IPS-NIHi11 (cell line): ENCODE measurements at regions not wholly inside any gene's neighbourhood (a gene's known extent, or its start where the extent isn't known, plus 50 kb on each side); places are given as distances from the start of the nearest gene placed in this dataset.
A peak's percentile ranks its signal among the peaks of the same experiment; 100 is the strongest.
"Not testable (repeated sequence)": the region's sequence is repeated elsewhere in the genome, so short reads cannot be mapped to it uniquely, and the experiment has no call there.

Experiments
- DNase-seq: peaks from one replicate; pipeline ENCODE4 v3.0.0; 2012; ENCODE audit warnings: mixed read lengths, low spot score

DNA sequence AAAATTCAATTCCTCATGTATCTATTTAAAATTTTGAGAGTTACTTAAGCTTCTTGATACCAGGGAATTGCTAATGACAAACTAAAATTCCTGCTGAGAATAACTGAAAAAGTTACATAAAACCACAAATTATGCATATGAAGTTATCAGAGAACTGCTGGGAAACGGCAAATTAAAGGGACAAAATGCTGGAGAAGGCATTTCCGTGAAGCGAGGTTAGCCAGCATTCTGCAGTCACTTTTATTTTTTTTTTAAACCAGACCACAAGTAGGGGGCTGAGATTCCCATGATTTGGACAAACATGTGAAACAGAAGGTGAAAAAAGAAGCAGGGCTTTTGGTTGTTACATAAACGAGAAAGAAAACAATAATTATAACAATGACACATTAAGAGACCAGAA lies 737.6 kb upstream of the CHRM3 start:
- no peak for DNase-seq

- DNase-seq: no peak
Observed at GRCh38 chr1:238648296-238648695, 738.1 kb upstream of the CHRM3 start.

DNA sequence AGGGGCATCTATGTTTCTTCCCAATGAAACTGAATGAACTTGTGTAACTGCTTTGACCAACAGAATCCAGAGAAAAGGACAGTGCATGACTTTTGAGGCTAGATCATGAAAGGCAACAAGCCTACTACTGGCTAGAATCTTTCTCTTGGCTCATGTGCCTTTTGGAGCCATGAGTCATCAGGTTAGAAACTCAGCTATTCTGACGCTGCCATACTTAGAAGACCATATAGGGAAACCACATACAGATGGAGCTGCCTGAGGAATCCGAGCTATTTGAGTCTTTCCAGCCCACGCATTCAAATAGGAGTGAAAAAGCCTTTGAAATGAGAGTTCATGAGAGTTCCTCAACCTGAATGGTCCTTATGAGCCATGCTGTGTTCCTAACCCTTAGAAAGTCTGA lies 738.5 kb upstream of the CHRM3 start:
- DNase-seq: peak; percentile 80

DNA sequence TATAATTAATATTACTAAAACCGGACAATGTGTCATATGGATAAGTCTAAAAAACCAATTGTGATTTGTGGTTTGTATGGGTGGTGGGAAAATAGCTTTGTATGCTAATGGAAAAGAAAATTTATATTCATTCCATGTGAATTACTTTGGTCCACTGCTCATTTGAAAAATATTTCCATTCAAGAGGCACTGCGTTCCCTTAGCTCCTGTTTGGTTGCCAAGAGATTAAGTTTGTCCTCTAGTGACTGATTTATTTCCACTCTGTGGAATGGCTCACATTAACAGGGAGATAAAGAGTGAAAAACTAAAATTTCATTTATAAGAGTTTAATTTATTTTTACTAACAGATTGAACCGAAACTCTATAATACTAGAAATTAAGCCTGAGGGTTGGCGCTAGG lies 744.1 kb upstream of the CHRM3 start:
- no peak for DNase-seq

DNA sequence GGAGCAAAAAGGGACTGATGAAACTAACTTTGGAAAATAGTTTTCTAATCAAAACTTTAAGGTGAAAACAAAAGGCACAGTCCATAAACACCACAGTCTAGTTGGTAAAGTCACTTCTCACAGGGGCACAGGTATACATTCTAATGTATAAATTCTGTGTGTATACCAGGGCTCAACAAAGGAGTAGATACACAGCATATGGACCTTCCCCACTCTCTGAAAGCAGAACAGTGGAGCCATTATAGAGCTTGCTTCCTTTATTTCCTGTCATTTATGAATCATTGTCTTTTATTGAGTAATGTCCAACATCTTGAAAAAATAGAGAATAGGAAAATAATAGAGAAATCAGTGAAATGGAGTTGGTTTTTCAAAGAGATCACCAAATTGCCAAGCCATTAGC lies 746.5 kb upstream of the CHRM3 start:
- no peak for DNase-seq

- DNase-seq: no peak
Observed at GRCh38 chr1:238628110-238628509, 737.4 kb upstream of the ZP4 start.

DNA sequence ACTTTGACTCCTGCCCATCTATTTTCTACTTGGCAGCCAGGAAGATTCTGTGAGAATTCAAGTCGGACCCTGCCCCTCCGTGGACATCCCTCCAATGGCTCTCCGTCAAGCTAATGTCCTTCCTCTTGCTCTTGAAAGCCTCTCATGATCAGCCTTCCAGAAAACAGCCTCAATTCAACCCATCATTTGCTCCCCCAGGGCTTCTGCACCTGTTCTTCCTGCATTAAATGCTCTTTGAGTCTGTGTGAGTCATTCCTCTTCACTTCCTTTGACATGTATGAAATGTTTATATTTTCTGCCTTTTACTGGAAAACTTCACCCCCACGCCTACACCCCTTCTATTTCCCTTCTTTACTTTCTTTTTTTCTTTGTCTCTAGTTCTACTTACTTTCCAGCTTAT lies 734.1 kb upstream of the ZP4 start:
- no peak for DNase-seq

DNA sequence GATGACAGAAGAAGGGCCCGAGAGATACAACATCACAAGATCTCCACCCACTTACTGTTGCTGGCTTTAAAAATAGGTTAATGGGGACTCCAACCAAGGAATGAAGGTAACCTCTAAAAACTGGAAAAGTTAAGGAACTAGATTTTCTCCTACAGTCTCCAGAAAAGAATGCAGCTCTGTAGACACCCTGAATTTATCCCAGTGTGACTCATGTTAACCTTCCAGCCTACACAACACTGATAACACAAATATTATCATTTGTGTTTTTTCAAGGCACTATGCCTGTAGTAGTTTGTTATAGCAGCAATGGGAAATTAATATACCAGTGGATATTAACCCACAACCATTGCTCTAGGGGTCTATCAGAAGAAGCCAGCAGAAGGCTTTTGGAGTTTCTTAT lies 730.7 kb upstream of the ZP4 start:
- DNase-seq: no peak

- no peak for DNase-seq
Observed at GRCh38 chr1:238619652-238620051, 728.9 kb upstream of the ZP4 start.

- no peak for DNase-seq
Observed at GRCh38 chr1:238611406-238611805, 720.7 kb upstream of the ZP4 start.

DNA sequence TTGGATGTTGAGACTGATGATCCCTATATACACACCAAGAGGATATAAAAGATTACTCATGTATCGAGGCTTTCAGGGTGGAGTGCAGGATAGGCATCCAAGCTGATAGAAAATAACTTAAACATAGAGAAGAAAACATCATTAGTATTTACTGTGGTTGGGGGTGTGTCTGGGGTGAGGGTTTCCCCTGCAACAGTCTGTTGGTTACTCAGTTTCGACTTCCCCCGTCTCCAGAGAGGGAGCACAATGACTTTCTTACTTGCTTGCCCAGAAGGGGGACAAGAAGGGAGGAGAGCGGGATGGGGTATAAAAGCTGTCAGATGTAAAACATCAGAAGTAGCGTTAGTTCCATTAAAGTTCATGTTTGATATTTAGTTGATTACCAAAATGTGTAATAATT lies 717.4 kb upstream of the ZP4 start:
- DNase-seq: no peak

- no peak for DNase-seq
Observed at GRCh38 chr1:238606896-238607295, 716.2 kb upstream of the ZP4 start.

DNA sequence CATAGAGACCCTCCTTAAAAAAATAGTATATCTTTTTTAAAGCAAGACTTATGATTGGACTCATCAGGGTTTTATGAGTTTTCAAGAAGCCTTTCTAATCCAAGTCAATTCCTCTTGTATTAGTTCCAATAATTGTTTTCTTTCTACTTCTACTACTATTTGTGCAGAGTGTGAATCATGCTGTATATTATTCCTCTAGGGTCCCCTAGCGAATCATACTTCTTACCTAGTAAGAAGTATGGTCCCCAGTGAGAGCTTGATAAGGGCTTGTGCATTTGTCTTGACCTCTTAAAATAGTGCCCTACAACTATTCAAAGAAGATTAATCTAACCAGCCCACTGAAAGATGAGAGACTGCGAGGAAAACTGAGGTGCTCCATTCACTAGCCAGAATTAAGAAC lies 715.7 kb upstream of the ZP4 start:
- DNase-seq: no peak

DNA sequence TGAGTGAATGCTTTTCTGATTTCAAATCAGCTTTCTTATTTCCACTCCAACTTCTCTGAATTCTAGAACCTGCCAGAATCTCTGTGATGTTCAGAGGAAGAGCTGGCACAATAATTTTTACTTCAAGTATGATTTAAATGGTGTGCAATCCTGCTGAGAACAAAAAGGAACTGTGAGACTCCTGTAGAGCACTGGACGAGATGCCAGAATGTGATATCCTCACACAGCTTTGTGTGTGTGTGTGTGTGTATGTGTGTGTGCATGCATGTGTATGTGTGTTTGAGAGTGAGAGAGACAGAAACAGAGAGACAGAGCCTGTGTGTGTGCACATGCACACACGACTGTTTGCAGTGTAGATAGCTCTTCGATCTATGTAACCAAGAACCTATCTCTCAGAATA lies 713.6 kb upstream of the ZP4 start:
- DNase-seq: no peak

DNA sequence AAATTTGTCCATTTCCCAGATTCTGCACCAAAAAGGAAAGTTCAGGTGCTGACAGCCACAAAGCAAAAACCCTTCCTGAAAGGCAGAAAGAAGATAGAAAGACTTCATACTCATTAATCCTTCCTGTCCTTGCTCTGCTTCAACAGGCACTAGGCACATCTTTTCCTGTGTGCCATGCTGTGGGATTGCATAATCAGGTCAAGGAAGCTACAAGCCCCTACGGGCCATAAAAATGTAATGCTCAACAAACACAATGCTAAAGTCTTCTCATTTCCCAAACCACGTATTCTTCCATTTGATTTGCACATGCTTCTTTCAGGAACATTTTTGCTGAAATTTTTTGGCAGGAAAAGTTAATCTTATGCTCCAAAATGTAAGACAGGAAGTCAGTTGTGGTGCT lies 710.9 kb upstream of the ZP4 start:
- not testable (repeated sequence) for DNase-seq

DNA sequence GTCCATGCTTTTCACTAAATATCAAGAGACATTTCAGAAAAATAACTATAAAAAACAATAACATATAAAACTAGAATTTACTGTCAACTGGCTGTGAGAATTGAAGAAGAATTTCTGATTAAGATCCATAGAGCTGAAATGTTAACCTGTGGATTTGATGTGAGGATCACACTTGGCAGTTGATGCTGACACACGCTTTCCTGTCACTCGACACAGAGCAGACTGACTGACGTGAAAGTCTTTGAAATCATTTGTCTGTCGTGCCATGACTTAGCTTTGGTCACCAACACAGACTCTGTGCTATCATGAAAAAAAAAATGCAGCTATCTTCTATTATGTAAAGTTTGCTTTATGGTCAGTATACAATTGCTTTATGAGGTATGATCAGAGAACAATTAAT lies 706.0 kb upstream of the ZP4 start:
- DNase-seq: no peak

GRCh38 chr1:238592621-238593020 lies 701.9 kb upstream of the ZP4 start:
- DNase-seq: no peak

GRCh38 chr1:238589843-238590435 lies 699.2 kb upstream of the ZP4 start:
- DNase-seq: no peak

DNA sequence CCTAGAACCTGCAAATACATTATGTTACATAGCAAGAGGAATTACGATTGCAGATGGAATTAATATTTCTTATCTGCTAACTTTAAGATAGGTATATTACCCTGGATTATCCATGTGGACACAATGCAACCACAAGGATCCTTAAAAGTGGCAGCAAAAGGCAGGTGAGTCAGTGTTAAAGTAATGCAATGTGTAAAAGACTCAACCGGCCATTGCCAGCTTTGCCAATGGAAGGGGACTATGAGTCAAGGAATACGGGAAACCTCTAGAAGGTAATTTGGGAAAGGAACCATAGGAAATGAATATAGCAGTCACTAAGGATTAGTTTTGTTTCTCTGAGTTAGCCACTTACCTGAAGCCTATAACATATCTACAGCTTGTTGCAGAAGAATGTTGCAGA lies 692.1 kb upstream of the ZP4 start:
- DNase-seq: no peak

DNA sequence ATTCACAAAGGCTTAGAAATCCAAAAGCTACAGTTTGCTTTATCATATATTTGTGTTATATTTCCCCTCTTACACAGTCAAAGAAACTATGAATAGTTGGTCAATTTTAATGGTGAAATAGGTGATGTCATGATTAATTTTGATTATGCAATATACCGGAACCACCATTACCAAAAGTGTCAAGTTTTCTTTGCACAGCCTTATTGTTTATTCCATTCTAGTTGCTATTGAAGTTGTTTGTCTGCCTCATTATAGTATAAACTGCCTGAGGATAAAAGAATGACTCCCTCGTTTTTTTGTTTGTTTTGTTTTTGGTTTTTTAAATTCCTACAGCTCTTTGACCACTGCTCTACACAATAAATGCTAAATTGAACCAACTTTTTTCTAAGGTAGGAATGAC lies 690.6 kb upstream of the ZP4 start:
- DNase-seq: no peak

GRCh38 chr1:238568735-238569134 lies 678.0 kb upstream of the ZP4 start:
- no peak for DNase-seq

DNA sequence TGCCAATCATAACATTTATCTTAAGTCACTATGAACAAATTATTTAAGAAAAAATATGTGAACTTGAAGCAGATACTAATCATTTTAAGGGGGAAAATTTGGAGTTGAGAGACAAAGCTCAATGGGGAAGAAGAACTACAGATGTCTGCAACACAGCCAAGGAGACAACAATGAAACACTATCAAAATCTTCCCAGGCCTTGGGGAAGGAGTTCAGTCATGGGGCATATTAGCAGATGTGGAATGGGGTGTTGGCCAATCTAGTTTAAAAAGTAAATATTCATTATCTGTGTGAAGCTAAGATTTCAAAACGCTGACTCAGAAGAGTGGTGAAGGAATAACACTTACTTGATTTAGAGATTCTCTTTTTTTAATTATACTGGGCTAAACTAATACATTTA lies 671.6 kb upstream of the ZP4 start:
- no peak for DNase-seq

- no peak for DNase-seq
Observed at GRCh38 chr1:238558746-238559145, 668.0 kb upstream of the ZP4 start.

GRCh38 chr1:238558156-238558555 lies 667.4 kb upstream of the ZP4 start:
- DNase-seq: no peak

- DNase-seq: no peak
Observed at GRCh38 chr1:238552271-238552670, 661.5 kb upstream of the ZP4 start.
